ENCODE measurements at regions not wholly inside any gene's neighbourhood (a gene's known extent, or its start where the extent isn't known, plus 50 kb on each side); places are given as distances from the start of the nearest gene placed in this dataset.

GRCh38 chr9:100689635-100690034 lies 111.8 kb downstream of the CAVIN4 start:
- TF ChIP-seq FOXP2 (optimal IDR thresholded peaks at IDR 0.05; ENCODE audit: borderline replicate concordance, extremely low read depth, extremely low read length, insufficient read depth): no peak
- no peak for TF ChIP-seq POLR2AphosphoS5 (IDR thresholded peaks at IDR 0.05; ENCODE audit: low read depth, low read length)
